TTC549 (cell line): ENCODE measurements at regions not wholly inside any gene's neighbourhood (a gene's known extent, or its start where the extent isn't known, plus 50 kb on each side); places are given as distances from the start of the nearest gene placed in this dataset.
"Not testable (repeated sequence)": the region's sequence is repeated elsewhere in the genome, so short reads cannot be mapped to it uniquely, and the experiment has no call there.

ENCODE experiments used
- FAIRE-seq: peaks from 2 replicates; lab custom pipeline; 2012; peaks lifted over from hg19 to GRCh38; lab: Jason Lieb, UNC

DNA sequence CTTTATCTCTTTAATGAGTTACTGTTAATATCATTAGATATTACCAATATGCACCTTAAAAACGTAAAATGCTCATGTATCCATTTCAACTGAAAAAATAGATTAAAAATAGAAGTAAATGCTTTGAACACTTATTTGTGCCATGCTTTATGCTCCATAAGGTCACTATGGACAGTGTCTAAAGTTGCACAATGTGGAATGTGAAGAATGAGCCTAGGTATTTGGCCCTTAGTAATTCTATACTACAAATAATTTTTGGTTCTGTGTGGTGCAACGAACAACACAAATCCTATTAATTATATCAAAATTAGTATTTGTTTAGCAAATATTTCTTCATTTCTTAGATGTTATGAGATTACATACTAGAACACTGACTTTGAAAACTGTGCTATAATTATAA, 469.9 kb upstream of the TUSC1 start:
- no peak for FAIRE-seq

- FAIRE-seq, result no peak
Measured at GRCh38 chr9:26145938-26146337, 467.7 kb upstream of the TUSC1 start.

DNA sequence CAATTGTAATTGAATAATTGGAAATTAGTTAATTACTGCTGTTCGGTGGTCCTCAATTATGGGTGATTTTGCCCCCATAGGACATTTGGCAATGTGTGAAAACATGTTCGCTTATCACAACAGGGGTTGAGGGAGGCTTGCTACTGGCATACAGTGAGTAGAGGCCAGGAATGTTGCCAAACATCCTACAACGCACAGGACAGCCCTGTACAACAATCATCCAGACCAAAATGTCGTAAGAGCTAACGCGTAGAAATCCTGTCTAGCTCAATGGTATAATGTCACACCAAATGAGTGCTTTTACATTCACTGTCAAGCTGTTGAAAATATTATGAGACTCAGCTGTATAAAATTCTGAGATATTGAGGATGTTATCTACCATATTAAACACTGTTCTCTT, 464.4 kb upstream of the TUSC1 start:
- no peak for FAIRE-seq

GRCh38 chr9:26142201-26142600, 464.0 kb upstream of the TUSC1 start:
- no peak for FAIRE-seq

GRCh38 chr9:26133537-26133936, 455.3 kb upstream of the TUSC1 start:
- FAIRE-seq, result no peak

DNA sequence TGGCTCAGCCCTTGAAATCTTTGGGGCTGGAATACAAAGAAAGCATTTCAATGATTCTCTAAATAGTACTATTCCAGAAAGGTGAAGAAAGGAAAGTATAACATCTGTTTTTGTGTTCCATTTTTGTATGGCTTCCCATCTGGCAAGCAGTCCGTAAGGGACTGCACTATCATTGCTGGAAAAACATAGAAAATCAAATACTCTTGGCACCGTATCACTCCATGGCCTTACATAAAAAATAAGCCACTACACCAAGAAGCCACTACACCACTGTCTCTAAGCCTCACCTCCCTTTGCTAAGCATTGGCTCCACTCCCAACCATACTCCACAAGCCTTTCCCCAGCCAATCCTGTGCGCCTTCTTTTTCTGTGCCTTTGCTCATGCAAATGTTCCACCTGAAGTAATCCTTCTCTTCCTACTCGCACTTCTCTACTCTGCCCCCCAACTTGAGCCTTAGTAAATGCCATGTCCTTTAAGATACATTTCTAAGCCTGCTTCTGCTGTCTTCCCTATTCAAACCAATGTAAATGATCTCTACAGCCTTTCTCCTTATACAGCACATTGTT, 454.6 kb upstream of the TUSC1 start:
- no peak for FAIRE-seq

DNA sequence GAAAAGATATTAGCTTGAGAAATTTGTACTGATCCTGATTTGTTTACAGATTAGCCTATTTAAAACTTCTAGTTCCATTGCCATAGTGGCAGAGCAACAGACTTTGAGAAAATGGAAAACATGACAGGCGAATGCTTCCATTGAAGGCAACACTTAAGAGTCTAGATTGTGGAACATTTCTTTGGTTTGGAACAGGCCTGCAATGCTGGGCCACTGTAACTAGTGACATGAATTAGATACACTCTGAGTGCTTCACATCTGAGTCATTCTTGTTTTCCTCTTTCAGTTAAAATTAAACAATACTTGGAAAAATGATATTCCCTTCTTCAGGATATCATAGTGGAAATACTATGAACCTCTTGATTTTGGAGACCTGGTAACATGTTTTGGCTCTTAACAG, 453.6 kb upstream of the TUSC1 start:
- FAIRE-seq, result no peak

- no peak for FAIRE-seq
Measured at GRCh38 chr9:26129217-26129616, 451.0 kb upstream of the TUSC1 start.

DNA sequence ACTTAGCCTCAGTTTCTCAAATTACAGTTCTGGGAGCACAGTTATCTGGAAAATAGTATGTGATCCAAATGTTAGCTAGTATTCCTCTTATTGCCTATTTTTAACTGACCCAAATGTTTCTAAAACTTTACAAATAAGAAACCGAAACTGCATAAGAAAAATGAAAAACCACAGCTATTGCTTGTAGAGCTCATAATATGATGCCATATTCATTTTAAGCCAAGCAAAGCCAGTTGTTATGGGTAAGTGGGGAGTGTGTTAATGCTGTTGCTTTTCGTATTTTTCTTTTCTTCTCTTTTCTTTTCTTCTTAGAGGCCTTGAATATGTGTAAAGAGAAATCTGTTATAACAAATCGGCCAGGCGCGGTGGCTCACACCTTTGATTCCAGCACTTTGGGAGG, 447.4 kb upstream of the TUSC1 start:
- no peak for FAIRE-seq

DNA sequence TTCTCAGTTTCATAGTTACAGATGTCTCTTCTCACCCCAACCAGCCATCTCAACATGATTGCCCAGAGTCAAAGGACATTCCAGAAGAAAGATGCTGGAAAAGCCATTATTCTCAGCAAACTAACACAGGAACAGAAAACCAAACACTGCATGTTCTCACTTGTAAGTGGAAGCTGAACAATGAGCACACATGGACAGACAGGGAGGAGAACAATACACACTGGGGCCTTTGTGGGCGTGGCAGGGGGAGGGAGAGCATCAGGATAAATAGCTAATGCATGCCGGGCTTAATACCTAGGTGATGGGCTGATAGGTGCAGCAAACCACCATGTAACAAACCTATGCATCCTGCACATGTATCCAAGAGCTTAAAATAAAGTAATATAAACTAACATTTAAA, 437.8 kb upstream of the TUSC1 start:
- FAIRE-seq, result not testable (repeated sequence)

DNA sequence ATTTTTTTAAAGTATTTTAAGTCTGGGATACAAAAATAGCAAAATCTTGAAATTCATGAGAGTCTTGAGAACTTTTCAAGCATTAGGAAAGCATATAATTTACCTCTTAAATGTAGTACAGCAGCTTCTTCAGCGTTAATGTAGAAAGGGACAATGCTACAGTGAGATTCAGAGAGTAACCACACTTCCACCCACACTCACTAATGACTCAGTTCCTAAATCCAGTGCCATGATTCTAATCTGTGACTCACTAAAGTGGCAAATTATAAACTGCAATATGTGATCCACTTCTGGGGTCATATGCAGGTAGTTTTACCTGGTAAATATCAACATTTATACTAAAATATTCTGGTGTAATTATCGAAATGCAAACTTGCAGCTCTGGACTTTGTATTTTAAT, 434.5 kb upstream of the TUSC1 start:
- no peak for FAIRE-seq

DNA sequence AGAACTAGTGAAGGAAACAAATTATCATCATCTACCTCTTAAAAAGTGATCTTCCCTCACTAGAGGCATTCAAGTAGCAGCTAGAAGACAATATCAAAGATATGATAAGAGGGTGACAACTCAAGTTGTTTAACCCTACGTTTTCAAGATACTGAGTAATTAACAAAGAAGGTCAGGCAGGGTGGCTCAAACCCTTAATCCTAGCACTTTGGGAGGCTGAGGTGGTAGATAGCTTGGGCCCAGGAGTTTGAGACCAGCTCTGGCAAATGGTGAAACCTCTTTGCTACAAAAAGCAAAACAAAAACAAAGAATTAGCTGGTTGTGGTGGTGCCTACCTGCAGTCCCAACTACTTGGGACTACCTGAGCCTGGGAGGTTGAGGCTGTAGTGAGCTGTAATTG, 408.2 kb upstream of the TUSC1 start:
- FAIRE-seq, result no peak

GRCh38 chr9:26081847-26082246, 403.6 kb upstream of the TUSC1 start:
- FAIRE-seq, result no peak

DNA sequence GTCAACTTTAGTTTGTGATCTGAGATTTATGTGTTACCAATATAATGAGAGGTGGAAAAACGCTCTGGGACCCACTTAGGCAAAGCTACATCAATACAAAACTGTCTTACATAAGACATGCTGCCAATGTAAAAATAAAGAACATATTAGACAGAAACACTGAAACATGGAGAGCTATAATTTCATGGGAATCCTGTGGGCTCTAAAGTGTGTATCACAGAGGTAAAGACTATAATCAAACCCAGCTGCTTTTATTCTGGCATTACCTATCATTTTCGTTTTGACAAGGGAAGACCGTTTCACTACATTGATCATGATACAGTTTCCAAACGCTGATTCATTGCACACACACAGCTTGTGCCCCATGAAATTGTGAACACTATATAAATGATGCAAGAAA, 400.5 kb upstream of the TUSC1 start:
- FAIRE-seq, result no peak

DNA sequence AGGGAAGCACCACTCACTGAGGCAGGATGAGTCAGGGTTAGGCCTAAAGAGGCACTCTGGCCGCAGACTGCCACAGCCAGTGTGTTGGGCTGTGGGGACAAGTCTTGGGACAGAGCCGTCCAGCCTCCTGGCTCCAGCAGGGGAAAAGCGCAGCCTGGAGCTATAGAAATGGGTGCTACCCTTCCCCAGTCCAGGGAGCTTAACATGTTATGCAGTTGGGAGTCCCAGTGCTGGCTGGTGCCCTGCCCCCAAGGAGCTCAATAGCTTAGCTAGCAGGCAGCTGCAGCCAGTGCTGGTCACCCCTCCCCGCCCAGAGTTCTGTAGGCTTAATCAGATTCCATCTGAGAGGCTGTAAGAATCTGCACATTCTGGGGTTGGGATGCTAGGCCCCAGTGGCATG, 399.6 kb upstream of the TUSC1 start:
- FAIRE-seq, result no peak

DNA sequence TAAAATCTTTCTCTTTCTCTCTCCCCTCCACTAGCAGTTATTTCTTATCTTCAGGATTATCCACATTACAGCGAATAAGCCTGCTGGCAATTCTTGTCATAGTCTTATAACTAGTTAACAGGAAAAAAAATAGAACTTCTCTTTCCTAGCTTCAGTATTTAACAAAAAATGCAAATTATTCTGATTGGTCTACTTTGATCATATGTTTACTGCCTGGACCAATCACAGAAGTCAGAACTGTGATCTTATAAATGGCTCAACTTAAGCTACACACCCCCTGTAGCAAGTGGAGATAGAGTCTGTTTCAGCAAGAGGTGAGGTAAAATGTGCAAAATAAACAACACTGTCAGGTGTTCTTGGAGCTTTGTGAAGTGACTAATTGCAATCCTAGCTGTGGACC, 389.4 kb upstream of the TUSC1 start:
- FAIRE-seq, result no peak

DNA sequence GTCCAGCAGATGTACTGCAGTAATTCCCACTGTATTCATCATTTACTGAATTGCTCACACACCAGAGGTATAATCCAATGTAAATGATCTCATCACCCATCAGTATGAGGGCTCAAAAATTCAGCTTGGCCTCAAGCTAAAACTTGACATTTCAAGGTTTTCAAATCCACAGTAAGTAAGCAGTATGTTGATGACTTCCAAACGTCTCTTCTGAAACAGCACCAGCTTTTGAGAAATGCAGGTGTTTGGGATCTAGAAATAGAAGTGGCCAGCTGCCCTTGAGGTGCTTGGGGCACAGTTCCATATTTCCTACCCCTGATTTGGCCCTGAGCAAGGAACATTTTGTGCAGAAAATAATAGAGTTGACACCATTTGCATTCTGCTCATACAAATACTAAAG, 388.0 kb upstream of the TUSC1 start:
- no peak for FAIRE-seq

DNA sequence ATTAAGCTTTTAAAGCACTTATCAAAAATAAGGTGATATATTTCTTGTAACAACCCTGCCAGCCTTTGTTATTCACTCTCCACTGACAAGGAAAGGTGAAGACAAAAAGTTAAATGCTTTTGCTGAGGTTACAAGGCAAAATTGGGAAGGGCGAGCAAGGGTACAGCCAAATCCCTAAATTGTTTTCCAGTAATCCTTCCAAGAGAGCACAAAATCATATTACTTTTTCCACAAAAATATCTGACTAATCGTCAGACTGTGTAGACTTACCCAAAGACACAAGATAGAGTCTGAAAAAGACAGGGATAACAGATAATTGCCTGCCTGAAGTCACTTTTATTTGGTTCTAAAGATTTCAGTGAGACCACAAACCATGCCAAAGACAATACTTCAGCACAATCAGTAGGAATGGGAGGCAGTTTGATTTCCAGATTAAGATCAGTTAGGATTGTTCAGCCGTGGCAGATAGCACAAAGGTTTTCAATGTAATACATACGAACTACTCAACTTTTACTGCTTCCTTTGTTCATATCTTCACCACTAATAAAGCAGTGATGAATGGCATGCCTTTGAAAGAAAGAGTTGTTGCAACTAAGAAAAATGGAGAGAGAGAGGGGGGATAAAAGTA, 383.8 kb upstream of the TUSC1 start:
- no peak for FAIRE-seq

GRCh38 chr9:26058111-26058895, 380.1 kb upstream of the TUSC1 start:
- FAIRE-seq, result no peak

DNA sequence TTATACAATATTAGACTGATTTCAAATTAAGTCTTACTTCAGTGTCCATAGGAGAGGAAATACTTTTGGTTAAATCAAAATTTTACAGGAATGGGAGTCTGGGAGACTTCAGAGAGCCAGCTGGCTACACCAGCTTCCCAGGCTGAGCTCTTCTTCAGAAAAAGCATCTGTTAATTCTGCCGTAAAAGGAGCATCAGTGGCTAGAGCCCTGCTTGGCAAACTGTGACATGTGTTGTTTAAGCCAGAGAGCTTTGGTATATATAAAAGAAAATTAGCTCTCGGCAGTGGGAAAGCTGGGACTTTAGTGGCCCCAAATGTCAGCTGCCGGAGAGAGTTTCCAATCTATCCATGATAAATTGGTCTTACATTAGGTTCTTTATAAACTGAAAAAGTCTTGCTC, 378.8 kb upstream of the TUSC1 start:
- FAIRE-seq, result no peak

GRCh38 chr9:26054600-26055520, 376.6 kb upstream of the TUSC1 start:
- FAIRE-seq, result no peak

DNA sequence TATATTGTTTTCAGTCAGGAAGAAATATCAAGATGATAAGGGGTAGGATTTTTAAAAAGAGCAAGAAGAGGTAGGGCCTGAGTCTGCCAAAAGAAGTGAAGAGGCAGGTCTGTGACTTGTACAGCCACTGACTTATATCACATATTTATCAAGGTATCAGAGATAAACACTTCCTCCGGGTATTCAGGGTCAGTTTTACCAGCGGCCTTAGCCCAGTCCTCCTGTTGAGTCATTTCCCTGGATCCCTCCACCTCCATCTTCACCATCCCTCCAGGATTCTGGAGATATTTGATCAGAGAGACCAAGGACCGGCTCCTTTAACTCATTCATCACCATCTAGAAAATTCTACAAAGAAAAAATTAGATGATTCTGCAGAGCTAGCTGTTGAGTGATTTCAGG, 375.7 kb upstream of the TUSC1 start:
- no peak for FAIRE-seq

DNA sequence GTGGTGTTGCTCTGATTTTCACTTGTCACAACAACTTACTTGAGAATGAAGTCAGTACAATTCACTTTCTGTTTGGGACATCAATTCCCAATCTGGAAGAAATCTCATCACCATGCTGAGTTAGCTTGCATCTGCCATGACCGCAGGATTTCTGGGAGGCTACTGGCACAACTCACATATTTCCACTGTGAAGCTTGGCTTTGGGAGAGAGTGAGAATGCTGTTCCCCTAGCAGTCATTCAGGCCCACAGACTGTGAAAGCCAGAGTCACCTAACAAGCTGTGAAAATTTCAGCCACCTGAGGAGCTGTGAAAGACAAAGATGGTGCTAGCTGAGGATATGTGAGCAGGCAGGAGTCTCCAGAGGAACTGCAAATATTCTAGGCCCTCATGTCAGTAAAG, 365.2 kb upstream of the TUSC1 start:
- FAIRE-seq, result no peak
